Fibroblast of lung (primary cell): ENCODE measurements at regions not wholly inside any gene's neighbourhood (a gene's known extent, or its start where the extent isn't known, plus 50 kb on each side); places are given as distances from the start of the nearest gene placed in this dataset.
A peak's percentile ranks its signal among the peaks of the same experiment; 100 is the strongest.

Source experiments
- DNase-seq, 2 donors: peaks; one replicate each; pipeline versions ENCODE4 v3.0.0 to v3.0.0-alpha.2; 2010; ENCODE audit warnings: low read depth in 2 of 2
- H2AFZ ChIP-seq: 2 replicates; pipeline ENCODE4 v1.5.1; 2012; ENCODE audit warnings: low read length, control low read depth, inconsistent platforms
- H3K27ac ChIP-seq: 2 replicates; pipeline ENCODE4 v1.5.1; 2011; ENCODE audit warnings: low read length, control low read depth; ENCODE audit not compliant: insufficient read depth
- H3K27me3 ChIP-seq: 2 replicates; pipeline ENCODE4 v1.5.1; 2011; ENCODE audit warnings: mild to moderate bottlenecking, low read length; ENCODE audit not compliant: control insufficient read depth, insufficient read depth
- H3K36me3 ChIP-seq: 2 replicates; pipeline ENCODE4 v1.5.1; 2011; ENCODE audit warnings: low read length; ENCODE audit not compliant: control insufficient read depth, insufficient read depth
- H3K4me1 ChIP-seq: 2 replicates; pipeline ENCODE4 v1.5.1; 2011; ENCODE audit warnings: low read length; ENCODE audit not compliant: control insufficient read depth, insufficient read depth; ENCODE audit errors: extremely low read depth
- H3K4me2 ChIP-seq: 2 replicates; pipeline ENCODE4 v1.5.1; 2011; ENCODE audit warnings: low read length, control low read depth; ENCODE audit not compliant: insufficient read depth; ENCODE audit errors: extremely low read depth
- H3K4me3 ChIP-seq, 4 experiments: fragments of 200-600 bp in 1 of 4; sonication (generic) in 1 of 4; replicated peaks in 1 of 4; 2 replicates each; pipeline ENCODE4 v1.5.1; 2011 to 2016; ENCODE audit warnings: low read length in 4 of 4, low read depth in 3 of 4, mild to moderate bottlenecking in 3 of 4, control low read depth in 2 of 4, inconsistent platforms in 1 of 4, mixed read lengths in 1 of 4; ENCODE audit not compliant: insufficient read depth in 1 of 4; ENCODE audit errors: control extremely low read depth in 1 of 4
- H3K79me2 ChIP-seq: 2 replicates; pipeline ENCODE4 v1.5.1; 2012; ENCODE audit warnings: mild to moderate bottlenecking, low read length, inconsistent platforms; ENCODE audit not compliant: control insufficient read depth, insufficient read depth
- H3K9ac ChIP-seq: 2 replicates; pipeline ENCODE4 v1.5.1; 2011; ENCODE audit warnings: mild to moderate bottlenecking, low read length, control low read depth; ENCODE audit not compliant: insufficient read depth
- H3K9me3 ChIP-seq: 2 replicates; pipeline ENCODE4 v1.5.1; 2012; ENCODE audit warnings: low read depth, low read length; ENCODE audit not compliant: control insufficient read depth, insufficient read depth
- H4K20me1 ChIP-seq: 2 replicates; pipeline ENCODE4 v1.5.1; 2011; ENCODE audit warnings: low read length; ENCODE audit not compliant: control insufficient read depth, insufficient read depth; ENCODE audit errors: extremely low read depth
- CTCF ChIP-seq, 2 donors: IDR thresholded peaks in 1 of 2; conservative IDR thresholded peaks in 1 of 2; 1 replicate in 1 of 2; 2 replicates in 1 of 2; pipeline ENCODE4 v1.5.1; 2011 to 2012; ENCODE audit warnings: low read length in 2 of 2, control low read depth in 1 of 2, inconsistent platforms in 1 of 2, low read depth in 1 of 2, mild to moderate bottlenecking in 1 of 2
- EZH2 ChIP-seq: IDR thresholded peaks from 2 replicates; pipeline ENCODE4 v1.5.1; 2012; ENCODE audit warnings: low read length, control low read depth, mild to moderate bottlenecking; ENCODE audit errors: missing control alignments

- Histone ChIP-seq H3K27me3 (no peaks in the 10 kb centered on the region), H2AFZ (no peak overlapping the region), H3K36me3 (no peaks in the 10 kb centered on the region), H3K4me3 (no peak overlapping the region), H3K27ac (no peak overlapping the region), H3K79me2 (no peaks in the 10 kb centered on the region), H3K9me3 (no peaks in the 10 kb centered on the region), H3K4me2 (no peak overlapping the region), H4K20me1 (no peaks in the 10 kb centered on the region), H3K9ac (no peak overlapping the region), H3K4me1 (no peaks in the 10 kb centered on the region)
- DNase-seq: no peak
- TF ChIP-seq EZH2 (no peak), CTCF (conservative IDR thresholded peaks at IDR 0.05 in 1 of 2, IDR thresholded peaks at IDR 0.05 in 1 of 2; ENCODE audit: low read depth in 1 of 2, low read length in 2 of 2) (no peak)
Measured at GRCh38 chr11:80987171-80987570, 1546.3 kb upstream of the TENM4 start.

DNA sequence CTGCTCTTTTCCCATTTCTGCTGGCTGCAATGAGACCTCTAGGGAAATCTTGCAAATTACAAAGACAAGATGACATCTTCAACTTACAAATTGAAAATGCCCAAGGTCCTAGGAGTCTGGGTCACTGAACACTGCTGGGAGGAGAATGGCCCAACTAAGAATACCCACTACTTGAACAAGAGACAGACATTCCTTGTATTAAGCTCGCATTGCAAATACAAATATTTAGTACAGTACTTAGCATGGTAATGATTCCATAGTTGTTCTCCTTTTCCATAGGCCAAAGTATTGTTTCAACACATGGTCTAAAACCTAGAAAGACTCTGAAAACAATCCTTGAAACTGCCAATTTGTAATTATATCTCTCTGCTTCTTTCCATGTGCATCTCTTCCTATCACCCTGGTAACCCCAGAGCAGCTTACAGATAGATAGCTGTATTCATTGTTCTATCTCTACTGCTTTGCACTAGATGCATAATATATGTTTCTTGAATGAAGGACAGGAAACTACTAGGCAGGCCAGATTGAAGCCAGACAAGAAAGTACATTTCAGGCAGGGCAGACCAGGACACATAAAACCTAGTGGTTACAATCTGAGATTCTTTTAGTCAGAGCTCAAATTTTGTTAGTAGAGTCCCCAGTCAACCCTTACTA is 1545.7 kb upstream of the TENM4 start:
- Histone ChIP-seq H3K27me3 (no peaks in the 10 kb centered on the region), H3K4me3 (no peak overlapping the region), H3K9ac (no peak overlapping the region), H4K20me1 (no peaks in the 10 kb centered on the region), H3K4me1 (no peaks in the 10 kb centered on the region), H3K4me2 (no peak overlapping the region), H2AFZ (no peak overlapping the region), H3K36me3 (no peaks in the 10 kb centered on the region), H3K27ac (no peak overlapping the region), H3K9me3 (no peaks in the 10 kb centered on the region), H3K79me2 (no peaks in the 10 kb centered on the region)
- no peak for DNase-seq
- no peak for TF ChIP-seq CTCF (conservative IDR thresholded peaks at IDR 0.05 in 1 of 2, IDR thresholded peaks at IDR 0.05 in 1 of 2; ENCODE audit: low read depth in 1 of 2, low read length in 2 of 2)
- no peak for TF ChIP-seq EZH2

GRCh38 chr11:80980227-80980626 is 1539.4 kb upstream of the TENM4 start:
- DNase-seq: peak; percentile 28 to 38
- Histone ChIP-seq H3K79me2 (no peaks in the 10 kb centered on the region), H3K4me3 (no peak overlapping the region), H4K20me1 (no peaks in the 10 kb centered on the region), H3K27me3 (no peaks in the 10 kb centered on the region), H2AFZ (no peak overlapping the region), H3K27ac (no peak overlapping the region), H3K9me3 (no peaks in the 10 kb centered on the region), H3K4me2 (no peak overlapping the region), H3K9ac (no peak overlapping the region), H3K4me1 (no peaks in the 10 kb centered on the region), H3K36me3 (no peaks in the 10 kb centered on the region)
- TF ChIP-seq CTCF (conservative IDR thresholded peaks at IDR 0.05 in 1 of 2, IDR thresholded peaks at IDR 0.05 in 1 of 2; ENCODE audit: low read depth in 1 of 2, low read length in 2 of 2): no peak
- TF ChIP-seq EZH2: no peak
